Lower leg skin (tissue), 4 donors: ENCODE measurements at regions not wholly inside any gene's neighbourhood (a gene's known extent, or its start where the extent isn't known, plus 50 kb on each side); places are given as distances from the start of the nearest gene placed in this dataset.

Source experiments
- DNase-seq, 2 donors: peaks; one replicate each; pipeline ENCODE4 v3.0.0-alpha.2; 2019; ENCODE audit warnings: low spot score in 2 of 2
- H3K4me3 ChIP-seq: fragments of 200-600 bp; sonication (generic); 2 replicates; pipeline ENCODE4 v1.5.1; 2017; ENCODE audit warnings: mild to moderate bottlenecking, low read depth; ENCODE audit not compliant: poor library complexity, severe bottlenecking
- CTCF ChIP-seq, 3 donors: fragments of 450-650 bp; IDR thresholded peaks; one replicate each; pipeline ENCODE4 v1.5.1; 2016; ENCODE audit warnings: antibody characterized with exemption in 3 of 3, mild to moderate bottlenecking in 3 of 3, moderate library complexity in 2 of 3
- POLR2A ChIP-seq, 2 donors: fragments of 450-650 bp; IDR thresholded peaks; one replicate each; pipeline ENCODE4 v1.6.1; 2016 to 2017; ENCODE audit warnings: antibody characterized with exemption in 2 of 2, mild to moderate bottlenecking in 1 of 2, moderate library complexity in 1 of 2
- WGBS, 2 donors: methylation state at CpG; one replicate each; pipeline ENCODE4 v1.1.5; 2018; 5-methylcytosine and 5-hydroxymethylcytosine counted together
- intact Hi-C: fragments of 100-400 bp; cut with DNase I; formaldehyde crosslinking; loops from one replicate; pipeline ENCODE4 v1.15.0; 2023; ENCODE audit warnings: low total_unique reads

- no peak overlapping the region for H3K4me3 ChIP-seq
- WGBS, 2 donors = 93 to 94% methylated on average over 7 of the region's 7 CpGs
- intact Hi-C loops = no loop called here
- TF ChIP-seq POLR2A (IDR thresholded peaks at IDR 0.05) (no peak), CTCF (IDR thresholded peaks at IDR 0.05) (no peak)
- DNase-seq = no peak
Observed at GRCh38 chr6:139538366-139538765, 163.9 kb upstream of the CITED2 start.

GRCh38 chr6:139536751-139537617 is 162.5 kb upstream of the CITED2 start:
- DNase-seq = no peak
- WGBS, 2 donors = 86 to 91% methylated on average over 8 of the region's 8 CpGs
- intact Hi-C loops = no loop called here
- H3K4me3 ChIP-seq = no peak overlapping the region
- TF ChIP-seq POLR2A (IDR thresholded peaks at IDR 0.05) = no peak

GRCh38 chr6:139534472-139535115 is 160.1 kb upstream of the CITED2 start:
- TF ChIP-seq POLR2A (IDR thresholded peaks at IDR 0.05) = no peak
- TF ChIP-seq CTCF (IDR thresholded peaks at IDR 0.05) = no peak
- DNase-seq = no peak
- H3K4me3 ChIP-seq = no peak overlapping the region
- intact Hi-C loops = no loop called here
- WGBS, 2 donors = 44 to 64% methylated on average over 5 of the region's 5 CpGs

- TF ChIP-seq CTCF (IDR thresholded peaks at IDR 0.05) (no peak), POLR2A (IDR thresholded peaks at IDR 0.05) (no peak)
- intact Hi-C loops = no loop called here
- 32% methylated on average over 11 of the region's 11 CpGs for WGBS, 2 donors
- no peak for DNase-seq
- no peak overlapping the region for H3K4me3 ChIP-seq
Observed at GRCh38 chr6:139533573-139534471, 159.4 kb upstream of the CITED2 start.

GRCh38 chr6:139533171-139533570 is 158.7 kb upstream of the CITED2 start:
- no peak for TF ChIP-seq POLR2A (IDR thresholded peaks at IDR 0.05)
- TF ChIP-seq CTCF (IDR thresholded peaks at IDR 0.05) = no peak
- WGBS, 2 donors = 87% methylated on average over 4 of the region's 4 CpGs
- intact Hi-C loops = no loop called here
- no peak overlapping the region for H3K4me3 ChIP-seq
- DNase-seq = no peak
